GM23248 (cell line): ENCODE measurements at regions not wholly inside any gene's neighbourhood (a gene's known extent, or its start where the extent isn't known, plus 50 kb on each side); places are given as distances from the start of the nearest gene placed in this dataset.

Source experiments
- DNase-seq: peaks from one replicate; pipeline ENCODE4 v3.0.0-alpha.2; 2015
- H2AFZ ChIP-seq: fragments of 200-600 bp; sonication (generic); 2 replicates; pipeline ENCODE4 v1.6.1; 2016; ENCODE audit warnings: antibody characterized with exemption
- H3F3A ChIP-seq: fragments of 200-600 bp; sonication (generic); 2 replicates; pipeline ENCODE4 v1.6.1; 2016; ENCODE audit warnings: mild to moderate bottlenecking, antibody characterized with exemption, mixed run types; ENCODE audit not compliant: insufficient read depth
- H3K27ac ChIP-seq: fragments of 200-600 bp; sonication (generic); 2 replicates; pipeline ENCODE4 v1.5.1; 2016; ENCODE audit warnings: mild to moderate bottlenecking
- H3K27me3 ChIP-seq: fragments of 200-600 bp; sonication (generic); replicated peaks from 2 replicates; pipeline ENCODE4 v1.6.1; 2016; ENCODE audit warnings: mild to moderate bottlenecking; ENCODE audit not compliant: insufficient read depth
- H3K36me3 ChIP-seq: fragments of 200-600 bp; sonication (generic); 2 replicates; pipeline ENCODE4 v1.6.1; 2016; ENCODE audit warnings: low read depth, mild to moderate bottlenecking
- H3K4me1 ChIP-seq: fragments of 200-600 bp; sonication (generic); 2 replicates; pipeline ENCODE4 v1.6.1; 2016; ENCODE audit warnings: mild to moderate bottlenecking; ENCODE audit not compliant: insufficient read depth
- H3K4me2 ChIP-seq: fragments of 200-600 bp; sonication (generic); one replicate; pipeline ENCODE4 v1.6.1; 2016; ENCODE audit warnings: mild to moderate bottlenecking; ENCODE audit not compliant: unreplicated experiment
- H3K4me3 ChIP-seq: fragments of 200-600 bp; sonication (generic); 2 replicates; pipeline ENCODE4 v1.5.1; 2016; ENCODE audit warnings: mild to moderate bottlenecking
- H3K79me2 ChIP-seq: fragments of 200-600 bp; sonication (generic); 2 replicates; pipeline ENCODE4 v1.6.1; 2016; ENCODE audit warnings: mild to moderate bottlenecking; ENCODE audit not compliant: insufficient read depth
- H3K9ac ChIP-seq: fragments of 200-600 bp; sonication (generic); 2 replicates; pipeline ENCODE4 v1.6.1; 2016; ENCODE audit warnings: mild to moderate bottlenecking
- H3K9me2 ChIP-seq: fragments of 200-600 bp; sonication (generic); 2 replicates; pipeline ENCODE4 v1.6.1; 2016; ENCODE audit warnings: mixed run types, mild to moderate bottlenecking, moderate library complexity; ENCODE audit not compliant: insufficient read depth
- H3K9me3 ChIP-seq: fragments of 200-600 bp; sonication (generic); one replicate; pipeline ENCODE4 v1.6.1; 2017; ENCODE audit warnings: low read depth
- H4K20me1 ChIP-seq: fragments of 200-600 bp; sonication (generic); 2 replicates; pipeline ENCODE4 v1.6.0; 2016; ENCODE audit not compliant: insufficient read depth
- EZH2 ChIP-seq: fragments of 200-600 bp; sonication (generic); IDR thresholded peaks from 2 replicates; pipeline ENCODE4 v1.6.1; 2018; ENCODE audit warnings: antibody characterized with exemption, mild to moderate bottlenecking; ENCODE audit not compliant: insufficient read depth, poor library complexity, severe bottlenecking
- EZH2phosphoT487 ChIP-seq: fragments of 200-600 bp; sonication (generic); IDR thresholded peaks from 2 replicates; pipeline ENCODE4 v1.6.1; 2018; ENCODE audit warnings: antibody characterized with exemption, moderate library complexity, mild to moderate bottlenecking, low read depth; ENCODE audit not compliant: insufficient read depth
- WGBS, 2 experiments: methylation state at CpG; one replicate each; pipeline ENCODE4 v1.1.6; 2015 to 2017; ENCODE audit warnings: low lambda C conversion rate in 2 of 2, low coverage in 1 of 2; ENCODE audit errors: missing lambda C conversion rate in 2 of 2; 5-methylcytosine and 5-hydroxymethylcytosine counted together
- in situ Hi-C: fragments of 300-500 bp; cut with MboI; formaldehyde crosslinking; loops from 2 replicates; pipeline ENCODE4 v1.15.0; 2020

- no peak overlapping the region for H3K27ac ChIP-seq
- no peaks in the 10 kb centered on the region for H3K36me3 ChIP-seq
- no peak overlapping the region for H2AFZ ChIP-seq
- no peak for DNase-seq
- H3K79me2 ChIP-seq, result no peaks in the 10 kb centered on the region
- no peak for TF ChIP-seq EZH2
- TF ChIP-seq EZH2phosphoT487, result no peak
- WGBS, 2 experiments, result 54 to 58% methylated on average over 4 of the region's 4 CpGs
- H3K9me3 ChIP-seq, result no peaks in the 10 kb centered on the region
- H3F3A ChIP-seq, result no peaks in the 10 kb centered on the region
- no peaks in the 10 kb centered on the region for H3K27me3 ChIP-seq
- H3K9me2 ChIP-seq, result no peaks in the 10 kb centered on the region
- H3K4me3 ChIP-seq, result no peak overlapping the region
- no peaks in the 10 kb centered on the region for H4K20me1 ChIP-seq
- no peak overlapping the region for H3K9ac ChIP-seq
- no peaks in the 10 kb centered on the region for H3K4me1 ChIP-seq
- in situ Hi-C loops, result no loop called here
- no peak overlapping the region for H3K4me2 ChIP-seq
These were observed 247.7 kb downstream of the ICOS start for GRCh38 chr2:204184226-204184625.

GRCh38 chr2:204187229-204188083 is 250.9 kb downstream of the ICOS start:
- Histone ChIP-seq H3K9me3 (no peaks in the 10 kb centered on the region), H3K27ac (no peak overlapping the region), H3K9me2 (no peaks in the 10 kb centered on the region), H3K27me3 (no peaks in the 10 kb centered on the region), H3K9ac (no peak overlapping the region), H3K4me1 (no peaks in the 10 kb centered on the region), H3K4me3 (no peak overlapping the region), H3K79me2 (no peaks in the 10 kb centered on the region), H3F3A (no peaks in the 10 kb centered on the region), H4K20me1 (no peaks in the 10 kb centered on the region), H3K4me2 (no peak overlapping the region), H2AFZ (no peak overlapping the region), H3K36me3 (no peaks in the 10 kb centered on the region)
- TF ChIP-seq EZH2 (no peak), EZH2phosphoT487 (no peak)
- no peak for DNase-seq
- WGBS, 2 experiments, result 55 to 58% methylated on average over 4 of the region's 4 CpGs
- in situ Hi-C loops, result no loop called here

- H3K9ac ChIP-seq, result no peak overlapping the region
- H3K4me2 ChIP-seq, result no peak overlapping the region
- no peak overlapping the region for H3K4me3 ChIP-seq
- no peaks in the 10 kb centered on the region for H4K20me1 ChIP-seq
- no peak overlapping the region for H3K27ac ChIP-seq
- no peaks in the 10 kb centered on the region for H3K4me1 ChIP-seq
- H3K27me3 ChIP-seq, result no peaks in the 10 kb centered on the region
- no peaks in the 10 kb centered on the region for H3K9me2 ChIP-seq
- H3F3A ChIP-seq, result no peaks in the 10 kb centered on the region
- in situ Hi-C loops, result no loop called here
- TF ChIP-seq EZH2 (no peak), EZH2phosphoT487 (no peak)
- no peaks in the 10 kb centered on the region for H3K79me2 ChIP-seq
- DNase-seq, result no peak
- H3K36me3 ChIP-seq, result no peaks in the 10 kb centered on the region
- no peak overlapping the region for H2AFZ ChIP-seq
- no peaks in the 10 kb centered on the region for H3K9me3 ChIP-seq
These were observed 255.0 kb downstream of the ICOS start for GRCh38 chr2:204191574-204191973.

GRCh38 chr2:204195498-204195897 is 258.9 kb downstream of the ICOS start:
- no peak overlapping the region for H3K27ac ChIP-seq
- in situ Hi-C loops, result no loop called here
- TF ChIP-seq EZH2, result no peak
- H3K4me3 ChIP-seq, result no peak overlapping the region
- H3K4me1 ChIP-seq, result no peaks in the 10 kb centered on the region
- no peaks in the 10 kb centered on the region for H3K9me2 ChIP-seq
- H3K9ac ChIP-seq, result no peak overlapping the region
- no peaks in the 10 kb centered on the region for H3K36me3 ChIP-seq
- DNase-seq, result no peak
- H2AFZ ChIP-seq, result no peak overlapping the region
- WGBS, 2 experiments, result 26 to 33% methylated on average over 4 of the region's 4 CpGs
- no peaks in the 10 kb centered on the region for H3K9me3 ChIP-seq
- no peaks in the 10 kb centered on the region for H4K20me1 ChIP-seq
- H3K4me2 ChIP-seq, result no peak overlapping the region
- no peaks in the 10 kb centered on the region for H3F3A ChIP-seq
- no peaks in the 10 kb centered on the region for H3K27me3 ChIP-seq
- no peaks in the 10 kb centered on the region for H3K79me2 ChIP-seq
